Upper lobe of left lung (tissue), 4 donors: ENCODE measurements at regions not wholly inside any gene's neighbourhood (a gene's known extent, or its start where the extent isn't known, plus 50 kb on each side); places are given as distances from the start of the nearest gene placed in this dataset.

Experiments
- CTCF ChIP-seq, 6 experiments: fragments of 450-650 bp in 4 of 6; fragments of 200-600 bp in 2 of 6; sonication (generic) in 2 of 6; IDR thresholded peaks; one replicate each; pipeline ENCODE4 v1.5.1; 2016 to 2019; ENCODE audit warnings: antibody characterized with exemption in 6 of 6
- EP300 ChIP-seq, 4 donors: sonication (generic); formaldehyde crosslinking; IDR thresholded peaks; one replicate each; pipeline ENCODE4 v1.5.1; 2017; ENCODE audit warnings: antibody characterized with exemption in 4 of 4, control low read depth in 2 of 4
- POLR2A ChIP-seq, 4 donors: fragments of 450-650 bp; IDR thresholded peaks; one replicate each; pipeline ENCODE4 v1.5.1; 2016 to 2017; ENCODE audit warnings: antibody characterized with exemption in 4 of 4, mild to moderate bottlenecking in 2 of 4
- POLR2AphosphoS5 ChIP-seq, 2 donors: sonication (generic); formaldehyde crosslinking; IDR thresholded peaks; one replicate each; pipeline ENCODE4 v1.5.1; 2017; ENCODE audit warnings: antibody characterized with exemption in 2 of 2

GRCh38 chr5:167653645-167654106 lies 637.8 kb upstream of the WWC1 start:
- TF ChIP-seq CTCF (IDR thresholded peaks at IDR 0.05) (no peak), POLR2AphosphoS5 (IDR thresholded peaks at IDR 0.05) (no peak), EP300 (IDR thresholded peaks at IDR 0.05) (no peak), POLR2A (IDR thresholded peaks at IDR 0.05) (no peak)
